ENCODE measurements at regions not wholly inside any gene's neighbourhood (a gene's known extent, or its start where the extent isn't known, plus 50 kb on each side); places are given as distances from the start of the nearest gene placed in this dataset.

- no peak for DNase-seq
Observed at GRCh38 chr2:145040433-145040832, 520.5 kb upstream of the ZEB2 start.

GRCh38 chr2:145038041-145038525, 518.2 kb upstream of the ZEB2 start:
- peak; percentile 9 for DNase-seq

- no peak for DNase-seq
Observed at GRCh38 chr2:145036421-145037011, 516.6 kb upstream of the ZEB2 start.

- DNase-seq: no peak
Observed at GRCh38 chr2:145034511-145034910, 514.6 kb upstream of the ZEB2 start.

- no peak for DNase-seq
Observed at GRCh38 chr2:145033438-145033837, 513.5 kb upstream of the ZEB2 start.

GRCh38 chr2:145032791-145033190, 512.9 kb upstream of the ZEB2 start:
- no peak for DNase-seq

- no peak for DNase-seq
Observed at GRCh38 chr2:145029873-145030272, 510.0 kb upstream of the ZEB2 start.

GRCh38 chr2:145029081-145029480, 509.2 kb upstream of the ZEB2 start:
- DNase-seq: no peak

- no peak for DNase-seq
Observed at GRCh38 chr2:145028101-145028920, 508.4 kb upstream of the ZEB2 start.

GRCh38 chr2:145026456-145027455, 506.8 kb upstream of the ZEB2 start:
- DNase-seq: no peak

GRCh38 chr2:145025382-145025781, 505.5 kb upstream of the ZEB2 start:
- no peak for DNase-seq

GRCh38 chr2:145023334-145023934, 503.5 kb upstream of the ZEB2 start:
- no peak for DNase-seq

- no peak for DNase-seq
Observed at GRCh38 chr2:145022666-145023333, 502.9 kb upstream of the ZEB2 start.

GRCh38 chr2:145021962-145022665, 502.2 kb upstream of the ZEB2 start:
- DNase-seq: no peak

- no peak for DNase-seq
Observed at GRCh38 chr2:145020694-145021093, 500.8 kb upstream of the ZEB2 start.

GRCh38 chr2:145020139-145020538, 500.2 kb upstream of the ZEB2 start:
- DNase-seq: no peak

- DNase-seq: no peak
Observed at GRCh38 chr2:145018502-145018901, 498.6 kb upstream of the ZEB2 start.

- no peak for DNase-seq
Observed at GRCh38 chr2:145017149-145017548, 497.2 kb upstream of the ZEB2 start.

- DNase-seq: no peak
Observed at GRCh38 chr2:145016711-145017110, 496.8 kb upstream of the ZEB2 start.

- DNase-seq: no peak
Observed at GRCh38 chr2:145015561-145015960, 495.6 kb upstream of the ZEB2 start.

- no peak for DNase-seq
Observed at GRCh38 chr2:145012806-145013205, 492.9 kb upstream of the ZEB2 start.

Data from OCI-M1 (cell line).